HG03571 (cell line): ENCODE measurements at regions not wholly inside any gene's neighbourhood (a gene's known extent, or its start where the extent isn't known, plus 50 kb on each side); places are given as distances from the start of the nearest gene placed in this dataset.
"Not testable (repeated sequence)": the region's sequence is repeated elsewhere in the genome, so short reads cannot be mapped to it uniquely, and the experiment has no call there.

Experiments used
- ATAC-seq: cut with Tn5 transposase; IDR thresholded peaks from one replicate; pipeline ENCODE4 v1.9.1; 2021; ENCODE audit not compliant: unreplicated experiment

DNA sequence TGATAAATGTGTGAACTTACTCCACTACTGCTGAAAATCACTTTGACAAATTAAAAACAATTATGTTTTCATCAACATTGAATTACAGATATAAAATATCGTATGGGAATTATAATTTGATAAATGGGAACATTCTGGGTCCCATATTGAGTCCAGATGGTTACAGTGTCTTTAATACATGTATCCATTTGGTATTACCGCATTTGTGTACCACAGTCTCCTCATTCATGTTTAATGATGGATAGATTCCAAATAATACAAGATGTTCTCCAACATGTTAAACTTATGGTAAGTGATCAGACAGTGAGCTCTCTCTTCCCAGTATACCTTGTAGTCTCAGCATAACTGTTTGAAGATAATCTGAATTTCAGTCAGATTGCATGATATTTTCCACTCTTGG is 1706.8 kb upstream of the PCDH7 start:
- no peak for ATAC-seq

DNA sequence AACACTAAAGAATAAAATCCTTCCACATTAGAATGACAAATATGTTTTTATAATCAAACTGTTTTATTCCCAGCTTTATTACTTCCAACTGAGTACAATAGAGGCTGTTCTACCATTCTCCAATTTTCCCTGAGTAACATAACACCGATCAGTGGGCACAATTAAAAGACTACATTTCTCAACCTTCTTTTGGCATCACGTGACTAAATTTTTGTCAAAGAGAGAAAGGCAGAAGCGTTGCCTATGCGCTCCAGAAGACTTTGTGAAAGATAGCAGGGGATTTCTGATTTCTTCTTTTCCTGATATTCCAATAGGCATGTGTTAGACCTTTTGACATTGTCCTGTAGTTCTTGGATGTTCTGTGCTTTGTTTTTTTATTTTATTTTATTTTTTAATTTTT is 1705.6 kb upstream of the PCDH7 start:
- no peak for ATAC-seq

DNA sequence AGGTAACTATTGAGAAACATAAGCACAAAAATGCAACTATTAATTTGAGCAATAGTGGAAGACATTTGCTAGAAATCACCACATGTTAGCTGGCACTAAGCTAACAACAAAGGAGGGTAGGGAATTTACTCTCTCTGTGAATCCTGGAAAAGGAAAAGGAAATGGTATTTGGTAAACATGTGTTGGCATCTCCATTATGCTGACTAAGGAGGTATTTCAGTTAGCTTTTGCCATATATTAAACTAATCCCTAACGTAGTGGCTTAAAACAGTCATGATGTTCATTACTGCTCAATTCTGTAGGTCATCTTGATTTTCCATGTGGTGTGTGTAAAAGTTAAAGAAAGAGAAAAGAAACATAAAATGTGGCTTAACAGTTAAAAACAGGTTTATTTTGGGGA is 1686.5 kb upstream of the PCDH7 start:
- ATAC-seq: no peak

DNA sequence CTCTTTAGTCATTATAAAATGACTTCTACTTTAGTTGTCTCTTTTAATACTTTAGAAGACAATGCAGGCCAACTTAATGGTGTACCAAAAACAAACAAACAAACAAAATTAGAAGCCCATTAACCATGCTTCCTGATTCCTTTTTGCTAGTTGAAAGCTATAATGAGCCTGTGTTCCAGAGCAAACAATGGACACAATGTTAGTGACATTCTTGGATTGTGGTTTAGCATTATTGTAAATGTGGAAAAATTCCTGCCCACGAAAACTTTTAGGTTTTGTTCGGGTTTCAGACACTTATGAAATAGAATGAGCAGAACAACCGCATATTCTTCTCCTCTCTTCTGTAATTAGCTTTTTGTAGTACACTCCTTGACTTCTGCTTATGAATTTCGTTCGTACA is 1682.7 kb upstream of the PCDH7 start:
- no peak for ATAC-seq

DNA sequence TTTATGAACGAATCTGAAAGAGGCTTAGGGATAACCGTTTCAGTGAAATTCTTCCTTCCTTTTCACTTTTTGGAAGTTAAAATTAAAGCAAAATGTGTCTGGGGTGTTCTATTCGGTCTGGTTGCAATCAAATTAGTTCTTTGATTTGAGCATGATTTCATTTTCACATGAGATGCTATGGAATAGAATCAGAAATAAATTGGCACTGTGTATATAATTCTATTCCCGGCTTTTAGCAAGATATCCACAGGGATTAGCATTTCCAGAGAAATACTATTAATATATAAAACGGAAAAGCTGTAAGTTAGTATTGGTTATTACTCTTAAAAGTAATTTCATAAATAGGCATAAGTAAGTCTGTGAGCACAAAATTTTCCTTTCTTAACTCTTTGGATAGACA is 1676.8 kb upstream of the PCDH7 start:
- no peak for ATAC-seq

DNA sequence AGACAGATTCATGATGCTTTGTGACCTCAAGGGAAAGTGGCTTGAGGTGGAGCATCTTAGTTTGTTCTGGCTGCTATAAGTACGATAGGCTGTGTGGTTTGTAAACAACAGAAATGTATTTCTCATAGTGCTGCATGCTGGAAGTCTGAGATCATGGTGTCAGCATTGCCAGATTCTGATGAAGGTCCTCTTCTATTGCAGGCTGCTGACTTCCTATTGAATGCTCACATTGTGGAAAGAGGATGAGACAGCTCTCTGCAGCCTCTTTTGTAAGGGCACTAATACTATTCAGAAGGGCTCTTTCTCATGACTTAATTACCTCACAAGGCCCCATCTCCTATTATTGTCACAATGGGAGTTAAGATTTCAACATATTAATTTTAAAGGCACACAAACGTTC is 1674.0 kb upstream of the PCDH7 start:
- ATAC-seq: no peak

DNA sequence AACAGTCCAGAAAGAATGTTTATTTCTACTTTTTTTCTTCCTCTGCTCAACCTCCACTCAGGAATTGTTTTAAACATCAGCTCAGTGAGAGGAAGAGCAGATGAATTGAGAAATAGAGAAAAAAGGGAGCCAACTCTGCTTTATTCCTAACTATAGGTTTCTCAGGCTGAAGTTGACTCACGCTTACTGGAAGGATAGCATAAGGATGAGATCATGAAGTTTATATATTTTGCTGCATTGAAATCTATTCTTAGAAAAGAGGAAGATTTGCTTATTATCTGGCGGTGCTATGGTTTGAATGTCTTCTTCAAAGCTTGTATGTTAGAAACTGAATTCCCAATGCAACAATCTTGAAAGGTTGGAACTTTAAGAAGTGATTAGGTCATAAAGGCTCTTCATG is 1673.4 kb upstream of the PCDH7 start:
- no peak for ATAC-seq

DNA sequence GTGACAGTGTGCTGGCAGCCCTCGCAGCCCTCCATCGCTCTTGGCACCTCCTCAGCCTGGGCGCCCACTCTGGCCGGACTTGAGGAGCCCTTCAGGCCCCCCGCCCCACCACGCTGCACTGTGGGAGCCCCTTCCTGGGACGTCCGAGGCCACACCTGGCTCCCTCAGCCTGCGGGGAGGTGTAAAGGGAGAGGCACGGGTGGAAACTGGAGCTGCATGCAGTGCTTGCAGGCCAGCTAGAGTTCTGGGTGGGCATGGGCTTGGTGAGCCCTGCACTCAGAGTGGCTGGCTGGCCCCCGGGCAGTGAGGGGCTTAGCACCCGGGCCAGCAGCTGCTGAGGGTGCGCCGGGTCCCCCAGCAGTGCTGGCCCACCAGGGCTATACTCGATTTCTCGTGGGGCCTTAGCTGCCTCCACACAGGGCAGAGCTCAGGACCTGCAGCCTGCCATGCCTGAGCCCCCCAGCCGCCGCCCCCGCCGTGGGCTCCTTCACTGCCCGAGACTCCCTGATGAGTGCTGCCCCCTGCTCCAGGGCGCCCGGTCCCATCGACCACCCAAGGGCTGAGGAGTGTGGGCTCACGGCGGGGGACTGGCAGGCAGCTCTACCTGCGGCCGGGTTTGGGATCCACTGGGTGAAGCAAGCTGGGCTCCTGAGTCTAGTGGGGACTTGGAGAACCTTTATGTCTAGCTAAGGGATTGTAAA is 1672.7 kb upstream of the PCDH7 start:
- ATAC-seq: no peak

DNA sequence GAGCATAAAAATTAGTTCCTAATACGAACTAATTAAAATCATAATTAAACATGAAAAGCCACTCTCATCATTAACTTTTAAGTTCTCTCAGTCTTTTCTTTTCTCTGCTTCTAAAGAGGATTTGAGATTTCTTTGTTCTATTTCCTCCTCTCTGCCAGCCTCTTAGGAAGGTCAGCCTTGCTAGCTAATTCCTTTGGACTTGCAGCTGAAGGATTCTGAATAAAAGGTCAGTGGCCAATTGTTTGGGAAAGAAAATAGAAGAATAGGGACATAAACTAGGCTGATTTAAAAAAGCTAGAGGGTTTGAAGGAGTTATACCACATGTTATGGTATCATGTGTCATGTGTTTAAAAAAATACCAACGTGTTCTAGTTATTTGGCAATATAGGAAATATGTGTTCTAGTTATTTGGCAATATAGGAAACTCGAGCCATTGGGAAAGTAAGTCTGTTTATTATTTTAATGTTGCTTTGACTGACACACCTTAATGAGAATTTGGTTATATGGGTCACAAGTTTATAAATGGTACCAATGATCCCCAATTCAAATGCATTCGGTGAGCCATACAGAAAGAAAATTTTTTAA is 1668.7 kb upstream of the PCDH7 start:
- no peak for ATAC-seq

DNA sequence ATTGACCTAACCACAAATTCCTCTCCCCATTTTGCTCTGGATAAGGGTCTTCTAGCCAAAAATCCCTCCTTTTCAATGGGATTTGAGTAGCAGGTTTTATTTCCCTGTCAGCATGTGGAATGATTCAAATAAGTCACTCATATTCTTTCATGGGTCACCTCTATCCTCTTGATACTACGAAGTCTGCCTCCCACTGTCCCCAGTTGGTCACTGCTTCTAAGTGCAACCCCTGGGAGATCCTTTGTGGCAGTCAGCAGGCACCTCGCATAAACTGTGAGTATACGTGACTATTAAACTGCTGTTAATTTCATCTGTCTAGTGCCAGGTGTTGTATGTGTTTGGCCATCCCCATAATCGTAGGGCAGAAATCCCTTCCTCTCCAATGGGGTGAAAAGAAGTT is 1667.9 kb upstream of the PCDH7 start:
- no peak for ATAC-seq

DNA sequence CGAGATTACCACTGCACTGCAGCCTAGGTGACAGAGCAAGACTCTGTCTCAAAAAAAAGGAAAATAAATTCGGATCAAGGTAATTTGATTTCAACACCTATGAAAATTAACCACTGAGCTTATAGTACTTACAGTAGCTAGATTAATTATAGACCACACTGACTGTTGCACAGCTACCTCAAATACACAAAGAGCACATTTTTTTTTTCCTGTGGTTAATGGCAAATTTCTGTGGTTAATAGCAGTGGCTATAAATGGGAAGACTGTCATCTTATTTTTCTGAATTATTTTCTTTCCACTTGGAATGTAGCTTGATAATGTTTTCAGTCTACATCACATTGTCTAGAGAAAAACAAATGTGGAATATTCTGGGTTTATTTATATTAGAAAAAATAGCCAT is 1661.6 kb upstream of the PCDH7 start:
- ATAC-seq: no peak

DNA sequence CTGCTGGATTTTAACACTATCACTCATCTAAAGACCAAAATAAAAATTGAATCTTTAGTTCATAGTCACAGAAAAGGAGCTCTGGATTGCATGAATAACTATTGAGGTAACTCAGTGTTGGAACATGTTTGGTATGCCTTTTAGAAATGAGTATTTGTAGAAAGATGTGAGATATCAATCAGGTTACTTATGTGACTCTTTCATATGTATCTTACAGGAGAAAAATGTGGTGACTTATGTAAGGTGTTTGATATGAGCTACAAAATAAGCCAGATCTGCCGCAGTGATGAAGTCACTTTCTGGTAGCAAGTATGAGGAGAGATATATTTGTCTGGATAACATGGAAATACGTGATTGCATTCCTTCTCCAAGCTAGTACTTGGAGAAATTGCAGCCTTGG is 1653.3 kb upstream of the PCDH7 start:
- no peak for ATAC-seq

DNA sequence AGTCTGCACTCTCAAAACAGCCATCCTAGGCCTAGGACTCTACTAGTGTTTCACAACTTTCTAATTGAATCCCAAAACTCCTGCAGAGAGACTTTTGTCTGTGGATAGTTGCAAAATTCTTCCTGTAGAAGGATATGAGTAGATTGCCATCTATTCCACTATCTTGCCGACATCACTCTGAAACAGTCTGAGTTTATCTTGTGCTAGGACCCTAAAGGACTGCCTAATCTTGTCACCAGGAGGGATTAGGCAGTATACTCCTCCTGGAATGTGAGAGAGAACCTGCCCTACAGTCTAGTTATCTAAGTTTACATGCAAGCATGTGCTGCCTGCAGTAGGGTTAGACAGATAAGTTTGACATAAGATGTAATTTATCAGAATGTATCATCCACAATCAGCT is 1646.6 kb upstream of the PCDH7 start:
- no peak for ATAC-seq

DNA sequence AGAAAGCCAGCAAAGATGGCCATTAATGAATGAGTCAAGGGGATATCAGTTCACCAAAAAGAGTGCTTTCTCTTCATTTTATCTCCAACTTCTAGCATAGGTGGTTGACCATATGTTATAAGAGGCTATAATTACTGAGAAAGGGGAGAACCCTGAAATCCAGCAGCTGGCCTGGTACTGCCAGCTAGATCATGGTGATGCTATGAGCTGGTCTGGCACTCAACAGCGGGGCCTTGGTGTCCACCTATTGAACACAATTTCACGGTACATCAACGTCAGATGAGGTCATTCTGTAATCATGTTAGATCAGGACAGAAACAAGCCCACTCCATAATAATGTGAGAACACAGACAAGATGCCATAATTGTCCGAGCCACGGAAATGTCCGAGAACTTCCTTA is 1644.8 kb upstream of the PCDH7 start:
- ATAC-seq: no peak

DNA sequence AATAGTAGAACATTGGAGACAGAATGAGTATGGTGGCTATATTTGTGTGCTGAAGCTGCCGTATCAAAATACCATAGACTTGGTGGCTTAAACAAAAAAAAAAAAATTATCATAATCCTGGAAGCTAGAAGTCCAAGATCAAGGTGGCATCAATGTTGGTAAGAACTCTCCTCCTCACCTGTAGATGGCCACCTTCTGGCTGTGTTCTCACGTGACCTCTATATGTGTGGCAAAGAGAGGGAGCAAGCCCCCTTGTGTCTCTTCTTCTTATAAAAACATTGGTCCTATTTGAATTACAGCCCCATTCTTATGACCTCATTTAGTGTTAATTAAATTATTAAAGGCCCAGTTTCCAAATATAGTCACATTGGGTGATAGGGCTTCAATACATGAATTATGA is 1640.9 kb upstream of the PCDH7 start:
- ATAC-seq: no peak

DNA sequence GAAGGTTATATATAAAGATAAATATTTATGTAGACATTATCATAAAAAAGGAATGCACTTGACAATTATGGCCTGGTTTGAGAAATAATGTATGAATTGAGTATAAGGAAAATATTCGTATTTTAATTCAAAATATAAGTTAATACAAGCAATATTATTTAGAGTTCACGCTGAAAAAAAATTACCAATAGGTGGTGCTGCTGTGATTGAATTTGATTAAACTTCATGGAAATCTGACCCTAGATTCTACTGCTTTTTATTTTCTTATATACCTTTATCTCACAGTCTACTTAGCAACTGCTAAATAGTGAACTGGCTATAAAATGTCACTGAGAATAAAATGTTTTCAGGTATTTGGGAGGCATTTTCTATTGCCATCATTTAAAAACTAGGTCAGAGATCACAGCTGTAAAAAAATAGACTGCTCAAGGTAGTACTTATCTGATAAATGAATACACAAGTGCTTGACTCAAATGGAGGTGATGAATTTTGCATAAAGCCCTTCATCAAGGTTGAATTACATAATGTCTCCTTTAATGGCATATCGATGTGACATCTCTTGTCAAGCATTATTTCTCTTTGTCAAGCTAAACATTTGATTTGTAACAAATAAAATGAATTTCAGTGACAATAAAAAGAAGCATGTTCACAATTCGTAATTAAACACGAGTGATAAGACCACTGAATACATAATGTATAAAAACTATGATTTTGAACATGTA is 1638.8 kb upstream of the PCDH7 start:
- no peak for ATAC-seq

DNA sequence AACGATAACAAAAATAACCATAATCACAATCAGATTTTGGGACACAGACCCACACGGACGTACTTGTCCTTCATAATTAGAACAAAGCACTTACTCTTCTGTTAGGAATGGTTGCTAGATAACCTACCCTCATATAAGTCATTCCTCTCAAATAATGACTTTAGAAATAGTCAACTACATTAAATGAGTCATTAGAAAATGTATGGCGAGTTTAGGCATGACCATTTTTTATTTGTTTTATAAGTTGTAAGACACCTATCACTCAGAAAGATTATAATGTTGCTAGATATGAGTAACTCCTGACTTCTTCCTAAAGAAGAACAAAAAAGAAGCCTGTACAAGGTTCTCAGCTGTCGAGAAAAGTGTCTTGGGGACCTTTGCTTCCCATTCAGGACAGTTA is 1637.5 kb upstream of the PCDH7 start:
- ATAC-seq: no peak

DNA sequence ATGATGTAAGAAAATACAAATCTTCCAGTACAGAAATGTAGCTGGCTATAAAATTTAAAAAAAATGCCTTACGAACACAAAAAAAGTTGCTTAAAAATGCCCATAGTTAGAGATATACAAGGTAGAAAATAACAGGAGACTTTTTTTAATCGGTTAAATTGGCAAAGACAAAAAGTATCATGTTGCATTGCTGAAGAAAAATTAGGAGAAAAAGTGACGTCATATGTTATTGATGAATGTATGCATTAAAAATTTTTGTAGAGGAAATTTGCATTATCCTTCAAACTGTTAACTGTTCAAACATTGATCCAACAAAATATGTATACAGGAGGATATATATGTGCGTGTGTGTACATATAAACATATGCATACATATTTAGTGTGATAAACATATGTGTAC is 1634.4 kb upstream of the PCDH7 start:
- no peak for ATAC-seq

DNA sequence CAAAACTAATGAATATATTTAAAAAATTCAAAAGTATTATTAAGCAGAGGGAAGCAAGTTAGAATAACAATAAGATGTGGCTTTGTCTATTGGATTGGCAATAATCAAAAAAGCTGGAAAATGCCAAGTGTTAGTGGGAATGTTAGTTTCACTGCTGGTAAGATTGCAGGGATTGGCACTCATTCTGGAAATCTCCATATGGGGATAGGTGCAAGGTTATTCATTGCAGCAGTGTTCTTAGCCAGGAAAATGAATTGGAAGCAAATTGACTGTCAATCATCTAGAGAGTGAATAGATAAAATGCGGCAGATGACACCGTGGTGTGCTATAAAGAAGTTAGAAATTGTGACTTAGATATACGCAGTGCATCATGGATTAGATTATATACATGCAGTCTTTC is 1615.5 kb upstream of the PCDH7 start:
- no peak for ATAC-seq

DNA sequence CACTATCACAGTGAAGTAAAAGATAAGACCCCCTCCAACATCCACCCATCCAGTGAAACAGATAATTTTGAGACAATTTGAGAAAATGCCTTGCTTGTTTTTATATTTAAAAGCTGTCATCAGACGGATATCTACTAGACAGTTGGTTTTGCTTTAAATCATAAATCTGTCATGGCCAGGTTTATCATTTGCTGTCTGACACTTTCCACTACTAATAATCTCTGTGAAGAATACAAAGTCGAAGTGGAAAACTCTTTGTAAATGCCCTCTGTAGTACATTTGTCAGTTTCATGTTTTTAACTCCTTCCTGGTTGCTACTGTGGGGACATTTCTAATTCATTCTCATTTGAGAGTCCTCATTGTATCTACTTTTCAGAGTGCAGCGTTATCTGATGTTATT is 1606.2 kb upstream of the PCDH7 start:
- no peak for ATAC-seq

DNA sequence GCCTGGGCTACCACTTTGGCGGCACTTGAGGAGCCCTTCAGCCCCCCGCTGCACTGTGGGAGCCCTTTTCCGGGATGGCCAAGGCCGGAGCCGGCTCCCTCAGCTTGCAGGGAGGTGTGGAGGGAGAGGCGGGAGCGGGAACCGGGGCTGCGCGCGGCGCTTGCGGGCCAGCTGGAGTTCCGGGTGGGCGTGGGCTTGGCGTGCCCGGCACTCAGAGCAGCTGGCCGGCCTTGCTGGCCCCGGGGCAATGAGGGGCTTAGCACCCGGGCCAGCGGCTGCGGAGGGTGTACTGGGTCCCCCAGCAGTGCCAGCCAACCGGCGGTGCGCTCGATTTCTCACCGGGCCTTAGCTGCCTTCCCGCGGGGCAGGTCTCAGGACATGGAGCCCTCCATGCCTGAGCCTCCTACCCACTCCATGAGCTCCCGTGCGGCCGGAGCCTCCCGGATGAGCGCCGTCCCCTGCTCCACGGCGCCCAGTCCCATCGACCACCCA is 1602.9 kb upstream of the PCDH7 start:
- ATAC-seq: not testable (repeated sequence)

DNA sequence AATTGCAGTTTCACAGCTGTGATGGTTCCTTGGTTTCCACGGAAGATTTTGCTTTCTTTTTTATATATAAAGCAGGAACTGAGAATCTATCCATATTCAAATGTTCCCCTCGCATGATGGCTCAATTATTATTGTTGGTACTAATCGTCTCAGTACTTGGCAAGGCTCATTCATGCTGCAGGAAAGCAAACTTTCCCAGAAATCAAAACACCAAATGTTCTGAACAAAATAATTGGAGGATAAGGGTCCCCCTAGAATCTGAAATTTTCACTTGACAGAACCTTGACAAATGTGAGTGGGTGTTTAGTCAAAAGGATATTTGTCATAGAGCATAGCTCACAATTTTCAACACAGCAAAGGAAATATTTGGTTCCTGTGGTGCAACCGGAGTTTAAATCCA is 1598.6 kb upstream of the PCDH7 start:
- no peak for ATAC-seq
